H1 (cell line): ENCODE measurements at regions not wholly inside any gene's neighbourhood (a gene's known extent, or its start where the extent isn't known, plus 50 kb on each side); places are given as distances from the start of the nearest gene placed in this dataset.

ENCODE experiments used
- ATF2 ChIP-seq: IDR thresholded peaks from 2 replicates; pipeline ENCODE4 v1.6.1; 2012; ENCODE audit warnings: low read length, inconsistent platforms
- BRCA1 ChIP-seq: IDR thresholded peaks from 2 replicates; pipeline ENCODE4 v1.6.1; 2012; ENCODE audit warnings: low read depth, low read length, improper control_type of control experiment
- CBX5 ChIP-seq: fragments of 300-800, 300-1000 bp; sonication (generic); IDR thresholded peaks from 2 replicates; pipeline ENCODE4 v1.7.1; 2016; ENCODE audit warnings: antibody characterized with exemption, low read length, low read depth
- CTCF ChIP-seq, 3 experiments: IDR thresholded peaks; 1 replicate in 2 of 3; 2 replicates in 1 of 3; pipeline versions ENCODE4 v1.5.1 to v1.6.1; 2011; ENCODE audit warnings: low read length in 3 of 3, mild to moderate bottlenecking in 3 of 3, inconsistent platforms in 2 of 3, low read depth in 1 of 3, moderate library complexity in 1 of 3; ENCODE audit not compliant: insufficient read depth in 1 of 3; ENCODE audit errors: control extremely low read depth in 1 of 3
- HDAC6 ChIP-seq: IDR thresholded peaks from one replicate; pipeline ENCODE4 v1.7.1; 2012; ENCODE audit warnings: low read depth, mild to moderate bottlenecking, inconsistent platforms, low read length, moderate library complexity
- POLR2A ChIP-seq, 2 experiments: IDR thresholded peaks; 1 replicate in 1 of 2; 2 replicates in 1 of 2; pipeline ENCODE4 v1.6.1; 2011; ENCODE audit warnings: low read depth in 2 of 2, low read length in 2 of 2, mild to moderate bottlenecking in 2 of 2; ENCODE audit errors: control extremely low read depth in 1 of 2
- SAP30 ChIP-seq: fragments of 300-600 bp; sonication (generic); IDR thresholded peaks from 2 replicates; pipeline ENCODE4 v1.7.1; 2012; ENCODE audit warnings: low read length, moderate library complexity, mild to moderate bottlenecking, inconsistent platforms; ENCODE audit not compliant: insufficient read depth, insufficient replicate concordance
- SP2 ChIP-seq: IDR thresholded peaks from 2 replicates; pipeline ENCODE4 v1.6.1; 2012; ENCODE audit warnings: mild to moderate bottlenecking, low read length, inconsistent platforms

GRCh38 chr13:109385242-109385560 is 401.2 kb downstream of the IRS2 start (continued):
- TF ChIP-seq CTCF (IDR thresholded peaks at IDR 0.05; ENCODE audit: control extremely low read depth in 1 of 3, insufficient read depth in 1 of 3, low read depth in 1 of 3, low read length in 3 of 3) (no peak), SP2 (no peak), POLR2A (IDR thresholded peaks at IDR 0.05; ENCODE audit: control extremely low read depth in 1 of 2, low read depth in 2 of 2, low read length in 2 of 2) (no peak), ATF2 (no peak), CBX5 (no peak), BRCA1 (no peak), HDAC6 (no peak), SAP30 (no peak)
- TF ChIP-seq, all 59 proteins: peak for 0
